ENCODE measurements at regions not wholly inside any gene's neighbourhood (a gene's known extent, or its start where the extent isn't known, plus 50 kb on each side); places are given as distances from the start of the nearest gene placed in this dataset.

DNA sequence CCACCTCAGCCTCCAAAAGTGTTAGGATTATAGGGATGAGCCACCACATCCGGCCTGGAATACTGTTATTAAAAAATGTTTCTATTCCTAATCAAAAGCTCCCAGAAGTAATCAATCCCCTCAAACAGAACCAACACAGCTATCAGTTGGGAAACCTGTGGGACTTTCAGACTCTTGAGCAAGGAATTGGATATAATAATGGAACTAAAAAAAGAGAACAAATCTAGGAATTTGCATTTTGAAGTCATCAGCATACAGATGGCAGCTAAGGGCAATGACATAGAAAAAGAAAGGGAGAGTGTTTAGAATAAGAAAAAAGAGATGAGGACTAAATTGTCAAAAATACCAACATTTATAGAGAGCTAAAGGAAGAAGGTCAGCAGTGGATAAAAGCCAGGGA lies 54.7 kb upstream of the AMN1 start:
- no peak for TF ChIP-seq CTCF (IDR thresholded peaks at IDR 0.05 in 4 of 5, conservative IDR thresholded peaks at IDR 0.05 in 1 of 5)
- TF ChIP-seq POLR2A (IDR thresholded peaks at IDR 0.05) = no peak
- intact Hi-C loops (cut with DNase I; ENCODE audit: low total_unique reads) (no loop called here), in situ Hi-C loops (cut with MboI; ENCODE audit: low sequenced_read_pairs in 4 of 4) (no loop called here)
- Histone ChIP-seq H3K27ac (no peak overlapping the region), H3K27me3 (no peaks in the 10 kb centered on the region), H3K9me3 (no peaks in the 10 kb centered on the region), H3K4me3 (no peak overlapping the region), H3K4me1 (no peaks in the 10 kb centered on the region), H3K36me3 (no peaks in the 10 kb centered on the region)
- ATAC-seq (no peak), DNase-seq (no peak)

- no peak for TF ChIP-seq POLR2A (IDR thresholded peaks at IDR 0.05)
- TF ChIP-seq CTCF (IDR thresholded peaks at IDR 0.05 in 4 of 5, conservative IDR thresholded peaks at IDR 0.05 in 1 of 5) = no peak
- no peaks in the 10 kb centered on the region for H3K4me1 ChIP-seq
- H3K9me3 ChIP-seq = no peaks in the 10 kb centered on the region
- no peaks in the 10 kb centered on the region for H3K36me3 ChIP-seq
- DNase-seq (no peak), ATAC-seq (no peak)
- H3K4me3 ChIP-seq = no peak overlapping the region
- no peak overlapping the region for H3K27ac ChIP-seq
- in situ Hi-C loops (cut with MboI; ENCODE audit: low sequenced_read_pairs in 4 of 4) = no loop called here
- intact Hi-C loops (cut with DNase I; ENCODE audit: low total_unique reads) = no loop called here
- H3K27me3 ChIP-seq = no peaks in the 10 kb centered on the region
These were observed 53.2 kb upstream of the AMN1 start for GRCh38 chr12:31781894-31782540.

DNA sequence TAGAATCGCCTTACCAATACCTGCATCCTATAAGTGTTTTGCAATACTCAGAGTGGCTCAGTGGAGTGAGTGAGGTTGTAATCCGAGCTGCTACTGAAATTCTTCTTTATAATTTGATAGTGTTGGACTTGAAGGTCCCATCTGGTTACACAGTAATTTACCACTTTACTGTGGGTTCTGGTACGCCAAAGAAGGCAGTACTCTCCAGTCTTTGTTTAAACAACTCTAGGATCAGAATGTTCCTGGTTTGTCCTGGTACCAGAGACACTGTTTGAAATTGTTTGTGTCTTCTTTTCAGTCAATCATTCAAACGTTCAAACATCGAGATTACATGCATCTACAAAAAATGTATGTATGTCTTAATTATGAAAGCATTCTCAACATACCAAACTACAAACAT lies 51.3 kb upstream of the AMN1 start:
- Histone ChIP-seq H3K4me3 (no peak overlapping the region), H3K36me3 (no peaks in the 10 kb centered on the region), H3K27ac (no peak overlapping the region), H3K9me3 (no peaks in the 10 kb centered on the region), H3K27me3 (no peaks in the 10 kb centered on the region), H3K4me1 (no peaks in the 10 kb centered on the region)
- no peak for TF ChIP-seq POLR2A (IDR thresholded peaks at IDR 0.05)
- TF ChIP-seq CTCF (IDR thresholded peaks at IDR 0.05 in 4 of 5, conservative IDR thresholded peaks at IDR 0.05 in 1 of 5) = no peak
- DNase-seq (no peak), ATAC-seq (no peak)
- intact Hi-C loops (cut with DNase I; ENCODE audit: low total_unique reads) (no loop called here), in situ Hi-C loops (cut with MboI; ENCODE audit: low sequenced_read_pairs in 4 of 4) (no loop called here)

DNA sequence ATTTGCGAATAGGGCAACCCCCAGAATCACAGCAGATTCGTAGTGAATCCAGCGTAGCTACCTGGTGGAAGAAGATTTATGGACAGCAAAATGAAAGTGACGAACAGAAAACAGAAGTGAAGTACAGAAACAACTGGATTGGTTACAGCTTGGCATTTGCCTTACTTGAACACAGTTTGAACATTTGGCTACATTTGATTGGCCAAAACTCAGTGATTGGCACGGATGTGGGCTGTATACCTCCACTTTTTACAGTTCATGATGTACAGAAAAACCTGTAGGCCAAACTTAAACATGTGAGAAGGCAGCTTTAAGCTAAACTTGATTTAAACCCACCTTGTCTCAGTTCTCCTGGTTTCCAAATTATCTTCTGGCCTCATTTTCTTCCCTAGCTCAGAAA lies 49.9 kb upstream of the AMN1 start:
- intact Hi-C loops (cut with DNase I; ENCODE audit: low total_unique reads) = no loop called here

More for the DNA sequence above, 49.9 kb upstream of the AMN1 start:
- no peaks in the 10 kb centered on the region for H3K9me3 ChIP-seq
- H3K36me3 ChIP-seq = no peaks in the 10 kb centered on the region
- ATAC-seq = no peak
- in situ Hi-C loops (cut with MboI; ENCODE audit: low sequenced_read_pairs in 4 of 4) = no loop called here
- DNase-seq = no peak
- TF ChIP-seq CTCF (IDR thresholded peaks at IDR 0.05 in 4 of 5, conservative IDR thresholded peaks at IDR 0.05 in 1 of 5) (no peak), POLR2A (IDR thresholded peaks at IDR 0.05) (no peak)
- no peaks in the 10 kb centered on the region for H3K4me1 ChIP-seq
- H3K27ac ChIP-seq = no peak overlapping the region
- H3K4me3 ChIP-seq = no peak overlapping the region
- no peaks in the 10 kb centered on the region for H3K27me3 ChIP-seq
